OCI-LY7 (cell line): ENCODE measurements at regions not wholly inside any gene's neighbourhood (a gene's known extent, or its start where the extent isn't known, plus 50 kb on each side); places are given as distances from the start of the nearest gene placed in this dataset.

Experiments used
- BruUV-seq: library from RNA; stranded (reverse); fragments of 400-500 nt; replicated peaks from 2 replicates; lab custom pipeline; 2021; lab: Mats Ljungman, UMichigan
- CTCF ChIA-PET: fragments of 300-600 bp; sonication (Branson Sonifier 250); formaldehyde crosslinking; loops from one replicate; lab custom pipeline; 2022; ENCODE audit warnings: antibody characterized with exemption; ENCODE audit not compliant: unreplicated experiment; lab: Charles Lee
- POLR2A ChIA-PET: fragments of 300-600 bp; sonication (Branson Sonifier 250); formaldehyde crosslinking; loops from one replicate; lab custom pipeline; 2022; ENCODE audit warnings: antibody characterized with exemption; lab: Charles Lee
- DNase-seq: peaks from one replicate; pipeline ENCODE4 v3.0.0-alpha.2; 2015; ENCODE audit warnings: low spot score
- H2AFZ ChIP-seq: fragments of 200-600 bp; sonication (generic), shearing (Covaris generic); 2 replicates; pipeline ENCODE4 v1.6.1; 2014; ENCODE audit warnings: mild to moderate bottlenecking, antibody characterized with exemption, low read length, moderate library complexity
- H3K27ac ChIP-seq: fragments of 200-600 bp; sonication (generic); 2 replicates; pipeline ENCODE4 v1.5.1; 2014; ENCODE audit warnings: mixed run types, low read depth, mild to moderate bottlenecking, moderate library complexity, low read length, inconsistent platforms; ENCODE audit not compliant: poor library complexity, severe bottlenecking
- H3K36me3 ChIP-seq: fragments of 200-600 bp; sonication (generic); 2 replicates; pipeline ENCODE4 v1.6.1; 2014; ENCODE audit warnings: mild to moderate bottlenecking, antibody characterized with exemption, low read length, moderate library complexity, mixed read lengths; ENCODE audit not compliant: insufficient read depth
- H3K4me1 ChIP-seq: fragments of 200-600 bp; sonication (generic); 2 replicates; pipeline ENCODE4 v1.5.1; 2014; ENCODE audit warnings: mild to moderate bottlenecking, low read length; ENCODE audit not compliant: insufficient read depth, poor library complexity, severe bottlenecking
- H3K4me2 ChIP-seq: fragments of 200-600 bp; sonication (generic); 2 replicates; pipeline ENCODE4 v1.6.1; 2014; ENCODE audit warnings: mild to moderate bottlenecking, low read length
- H3K4me3 ChIP-seq: fragments of 200-600 bp; sonication (generic); 2 replicates; pipeline ENCODE4 v1.5.1; 2014; ENCODE audit warnings: mild to moderate bottlenecking, low read depth, low read length; ENCODE audit not compliant: poor library complexity, severe bottlenecking
- H3K79me2 ChIP-seq: fragments of 200-600 bp; sonication (generic); 2 replicates; pipeline ENCODE4 v1.6.1; 2016; ENCODE audit warnings: low read depth, mild to moderate bottlenecking, low read length, moderate library complexity, mixed read lengths; ENCODE audit not compliant: insufficient read depth
- H3K9me2 ChIP-seq: fragments of 200-600 bp; sonication (generic); 2 replicates; pipeline ENCODE4 v1.6.1; 2016; ENCODE audit warnings: mild to moderate bottlenecking, low read length, mixed read lengths; ENCODE audit not compliant: insufficient read depth
- H3K9me3 ChIP-seq: fragments of 200-600 bp; sonication (generic); 2 replicates; pipeline ENCODE4 v1.6.1; 2014; ENCODE audit warnings: mild to moderate bottlenecking, mixed run types, low read length, mixed read lengths
- H4K20me1 ChIP-seq: fragments of 200-600 bp; sonication (generic); 2 replicates; pipeline ENCODE4 v1.6.1; 2014; ENCODE audit warnings: mild to moderate bottlenecking, antibody characterized with exemption, low read length, moderate library complexity, mixed read lengths; ENCODE audit not compliant: insufficient read depth
- EZH2phosphoT487 ChIP-seq: fragments of 200-600 bp; sonication (generic); IDR thresholded peaks from 2 replicates; pipeline ENCODE4 v1.6.1; 2018; ENCODE audit warnings: low read depth, borderline replicate concordance, mild to moderate bottlenecking, mixed run types, antibody characterized with exemption, low read length, moderate library complexity, mixed read lengths
- intact Hi-C: fragments of 100-400 bp; cut with micrococcal nuclease; formaldehyde crosslinking; loops from one replicate; pipeline ENCODE4 v1.10.0; 2022; ENCODE audit not compliant: unreplicated experiment
- TF ChIP-seq, protein P1 (sequence below): fragments of 200-600 bp; sonication (generic); conservative IDR thresholded peaks from 2 replicates; pipeline ENCODE4 v1.5.1; 2014; ENCODE audit warnings: mild to moderate bottlenecking, antibody characterized with exemption, low read length, moderate library complexity, mixed read lengths

DNA sequence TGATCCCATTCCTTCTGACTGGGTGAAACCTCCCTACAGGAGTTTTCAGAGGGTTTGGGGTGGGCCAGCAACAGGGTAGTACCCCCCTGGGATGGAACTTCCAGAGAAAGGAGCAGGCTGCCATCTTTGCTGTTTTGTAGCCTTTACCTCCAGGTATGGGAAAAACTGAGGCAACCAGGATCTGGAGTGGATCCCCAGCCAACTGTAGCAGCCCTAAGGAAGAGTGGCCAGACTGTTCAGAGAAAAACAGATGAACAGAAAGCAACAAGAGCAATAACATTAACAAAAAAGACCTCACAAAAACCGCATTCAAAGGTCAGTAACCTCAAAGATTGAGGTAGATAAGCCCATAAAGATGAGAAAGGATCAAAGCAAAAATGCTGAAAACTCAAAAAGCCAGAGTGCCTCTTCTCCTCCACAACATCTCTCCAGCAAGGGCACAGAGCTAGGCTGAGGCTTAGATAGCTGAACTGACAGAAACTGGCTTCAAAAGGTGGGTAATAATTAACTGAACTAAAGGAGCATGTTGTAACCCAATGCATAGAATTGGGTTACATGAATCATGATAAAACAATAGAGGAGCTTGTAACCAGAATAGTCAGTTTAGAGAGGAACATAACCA is 1288.6 kb upstream of the CNTN5 start:
- intact Hi-C loops, result no loop called here
- Histone ChIP-seq H3K36me3 (no peaks in the 10 kb centered on the region), H3K27ac (no peak overlapping the region), H4K20me1 (no peaks in the 10 kb centered on the region), H3K9me2 (no peaks in the 10 kb centered on the region), H3K4me3 (no peak overlapping the region), H3K4me2 (no peak overlapping the region), H2AFZ (no peak overlapping the region), H3K9me3 (no peaks in the 10 kb centered on the region), H3K79me2 (no peaks in the 10 kb centered on the region), H3K4me1 (no peaks in the 10 kb centered on the region)
- no peak for DNase-seq
- TF ChIP-seq EZH2phosphoT487, result no peak
- TF ChIP-seq, protein P1, sequence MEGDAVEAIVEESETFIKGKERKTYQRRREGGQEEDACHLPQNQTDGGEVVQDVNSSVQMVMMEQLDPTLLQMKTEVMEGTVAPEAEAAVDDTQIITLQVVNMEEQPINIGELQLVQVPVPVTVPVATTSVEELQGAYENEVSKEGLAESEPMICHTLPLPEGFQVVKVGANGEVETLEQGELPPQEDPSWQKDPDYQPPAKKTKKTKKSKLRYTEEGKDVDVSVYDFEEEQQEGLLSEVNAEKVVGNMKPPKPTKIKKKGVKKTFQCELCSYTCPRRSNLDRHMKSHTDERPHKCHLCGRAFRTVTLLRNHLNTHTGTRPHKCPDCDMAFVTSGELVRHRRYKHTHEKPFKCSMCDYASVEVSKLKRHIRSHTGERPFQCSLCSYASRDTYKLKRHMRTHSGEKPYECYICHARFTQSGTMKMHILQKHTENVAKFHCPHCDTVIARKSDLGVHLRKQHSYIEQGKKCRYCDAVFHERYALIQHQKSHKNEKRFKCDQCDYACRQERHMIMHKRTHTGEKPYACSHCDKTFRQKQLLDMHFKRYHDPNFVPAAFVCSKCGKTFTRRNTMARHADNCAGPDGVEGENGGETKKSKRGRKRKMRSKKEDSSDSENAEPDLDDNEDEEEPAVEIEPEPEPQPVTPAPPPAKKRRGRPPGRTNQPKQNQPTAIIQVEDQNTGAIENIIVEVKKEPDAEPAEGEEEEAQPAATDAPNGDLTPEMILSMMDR, result no peak
- ChIA-PET CTCF (no interaction called here), POLR2A (interaction anchor here (1.2 kb wide), 1 partner anchor 22 kb away, joined by 4 read pairs; no protein-coding TSS in a partner anchor)
- no TSS peak for BruUV-seq

DNA sequence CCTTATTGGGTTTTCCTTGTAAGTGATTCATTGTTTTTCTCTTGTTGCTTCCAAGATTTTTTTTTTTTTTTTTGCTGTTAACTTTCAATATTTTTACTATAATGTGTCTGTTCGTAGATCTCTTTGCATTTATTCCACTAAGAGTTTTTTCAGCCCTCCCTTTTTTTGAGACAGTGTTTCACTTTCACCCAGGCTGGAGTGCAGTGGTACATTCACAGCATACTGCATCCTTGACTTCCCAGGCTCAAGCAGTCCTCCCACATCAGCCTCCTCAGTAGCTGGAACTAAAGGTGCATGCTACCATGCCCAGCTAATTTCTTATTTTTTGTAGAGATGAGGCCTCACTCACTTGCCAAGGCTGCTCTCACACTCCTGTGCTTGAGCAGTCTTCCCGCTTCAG is 1282.0 kb upstream of the CNTN5 start:
- Histone ChIP-seq H3K79me2 (no peaks in the 10 kb centered on the region), H3K36me3 (no peaks in the 10 kb centered on the region), H3K4me3 (no peak overlapping the region), H3K9me3 (no peaks in the 10 kb centered on the region), H4K20me1 (no peaks in the 10 kb centered on the region), H3K4me1 (no peaks in the 10 kb centered on the region), H3K4me2 (no peak overlapping the region), H3K9me2 (no peaks in the 10 kb centered on the region), H2AFZ (no peak overlapping the region), H3K27ac (no peak overlapping the region)
- no TSS peak for BruUV-seq
- CTCF ChIA-PET, result no interaction called here
- DNase-seq, result no peak
- intact Hi-C loops, result no loop called here
- TF ChIP-seq, protein P1, result no peak
- no peak for TF ChIP-seq EZH2phosphoT487
- POLR2A ChIA-PET, result interaction anchor here (0.6 to 0.7 kb wide), 3 partner anchors 56 to 289 kb away, joined by 3 to 6 read pairs (median 6); no protein-coding TSS in a partner anchor
